DMS53 (cell line): ENCODE measurements at regions not wholly inside any gene's neighbourhood (a gene's known extent, or its start where the extent isn't known, plus 50 kb on each side); places are given as distances from the start of the nearest gene placed in this dataset.

ENCODE experiments used
- DNase-seq: peaks from one replicate; lab custom pipeline; 2025; lab: John Stamatoyannopoulos, UW

DNA sequence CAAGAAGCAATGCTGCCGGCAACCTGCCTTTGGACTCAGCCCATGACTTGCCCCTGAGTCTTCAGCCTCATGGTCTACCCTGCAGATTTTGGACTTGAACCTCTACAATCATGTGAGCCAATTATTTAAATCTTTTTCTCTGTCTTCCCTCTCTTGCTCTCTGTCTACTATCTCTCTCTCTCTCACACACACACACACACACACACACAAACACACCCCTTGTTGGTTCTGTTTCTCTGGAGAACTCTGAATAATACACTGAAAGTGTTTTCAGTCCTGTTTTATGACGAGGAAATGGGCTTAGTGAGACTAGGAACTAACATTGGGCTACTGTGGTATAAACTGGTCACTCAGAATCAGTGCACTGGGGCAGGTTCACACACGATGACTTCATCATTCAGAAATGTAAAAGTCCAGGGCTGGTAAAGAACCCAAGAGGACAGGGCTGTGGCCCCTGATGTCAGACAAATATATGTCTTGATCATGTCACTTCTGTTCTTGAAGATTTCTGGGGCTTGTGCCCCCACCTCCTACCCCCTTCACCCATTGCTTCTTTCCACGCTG, 266.1 kb upstream of the SIX2 start:
- DNase-seq, result peak; percentile 87

DNA sequence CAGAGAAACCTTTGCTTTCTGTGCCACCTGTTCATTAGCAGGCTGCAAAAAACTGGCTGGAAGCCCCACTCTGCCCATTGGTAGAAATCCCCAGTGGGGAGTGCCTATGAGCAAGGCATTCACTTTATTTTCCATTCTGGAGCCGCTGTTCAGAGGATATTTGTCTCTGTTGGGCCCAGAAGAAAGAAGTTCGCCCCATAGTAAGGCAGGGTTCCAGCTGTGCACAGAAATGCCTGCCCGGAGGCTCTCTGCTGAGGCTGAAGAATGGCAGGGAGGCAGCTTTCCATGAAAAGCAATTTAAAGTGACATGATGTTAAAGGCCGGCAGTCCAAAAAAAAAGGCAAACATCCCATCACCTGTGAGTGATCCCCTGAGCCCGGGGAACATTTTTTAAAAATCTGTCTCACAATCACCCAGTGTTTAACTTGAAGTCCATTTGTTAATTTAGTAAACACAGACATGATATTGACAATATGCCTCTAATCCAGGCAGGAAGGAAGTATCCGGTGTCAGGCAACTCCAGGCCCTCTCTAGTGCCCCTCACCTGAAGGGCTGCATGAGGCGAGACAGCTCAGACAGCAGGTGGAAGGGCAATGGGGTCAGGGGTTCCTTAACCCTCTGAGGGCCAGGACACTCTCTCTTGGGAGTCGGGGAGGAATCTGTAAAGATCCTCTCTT, 265.1 kb upstream of the SIX2 start:
- DNase-seq, result peak; percentile 97

DNA sequence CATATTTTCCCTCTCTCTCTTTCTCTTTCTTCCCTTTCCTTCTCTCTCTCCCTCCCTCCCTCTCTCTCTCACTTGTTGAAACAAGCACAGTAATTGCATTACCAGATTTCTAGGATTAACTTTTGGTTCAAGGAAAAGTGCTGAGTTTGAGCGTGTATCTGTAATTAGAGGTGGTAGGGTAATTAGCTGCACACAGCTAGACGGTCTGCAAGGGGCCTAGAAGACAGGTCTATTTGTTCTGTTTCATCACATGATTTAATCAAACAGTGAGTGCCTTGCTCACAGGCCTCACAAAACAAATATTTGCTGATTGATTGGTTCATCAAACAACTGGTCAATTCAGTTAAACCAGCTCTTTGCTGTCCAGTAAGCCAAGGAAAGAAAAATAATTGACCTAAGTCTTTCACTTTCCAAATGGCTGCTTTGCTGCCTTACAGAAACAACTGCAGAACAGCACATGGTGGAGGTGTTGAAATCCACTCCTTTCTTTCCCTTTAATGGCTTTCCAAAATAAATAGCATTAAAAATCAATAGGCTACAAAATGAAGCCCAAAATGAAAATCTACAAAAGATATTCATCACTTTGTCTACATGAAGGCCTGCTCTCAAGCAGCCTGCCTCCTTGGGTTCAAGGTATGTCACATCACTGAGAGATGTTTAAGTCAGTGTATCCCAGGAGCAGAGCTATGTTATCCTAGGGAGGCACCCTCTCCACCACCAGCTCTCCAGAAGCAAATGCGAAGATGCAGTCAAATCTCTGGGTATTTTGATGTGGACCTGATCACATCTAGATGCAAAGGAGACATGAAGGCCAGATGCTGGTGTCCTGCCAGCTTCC, 264.4 kb upstream of the SIX2 start:
- peak; percentile 92 for DNase-seq

DNA sequence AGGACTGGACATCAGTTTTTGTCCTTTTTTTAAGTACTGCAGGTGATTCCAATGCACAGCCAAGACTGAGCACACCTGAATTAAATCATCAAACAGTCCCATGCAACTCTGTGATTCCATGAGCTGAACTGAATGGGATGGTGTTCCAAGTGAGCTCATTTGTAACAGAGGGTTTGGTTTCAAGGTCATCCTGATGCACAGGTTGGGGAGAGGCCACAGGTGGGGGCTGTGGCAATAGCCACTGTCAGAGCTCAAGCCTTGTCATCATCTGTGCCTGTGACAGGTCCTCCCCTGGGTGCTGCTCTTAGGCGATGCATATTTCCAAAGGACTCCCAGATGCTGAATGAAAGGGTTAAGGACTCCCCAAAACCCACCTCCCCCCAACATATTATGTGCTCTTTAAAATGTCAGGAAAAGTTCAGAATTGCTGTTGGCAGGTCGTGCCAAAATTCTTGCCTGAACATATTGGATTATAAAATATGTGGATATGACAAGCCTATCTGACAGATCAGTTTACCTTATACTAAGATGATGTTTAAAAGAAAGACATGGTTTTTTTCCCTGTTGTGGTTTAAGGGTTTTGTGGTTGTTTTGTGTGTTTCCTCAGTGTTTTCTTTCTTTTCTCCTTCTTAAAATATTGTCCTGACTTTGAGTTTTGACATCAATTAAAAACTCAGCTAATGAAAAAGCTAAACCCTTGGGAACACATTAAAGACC, 263.5 kb upstream of the SIX2 start:
- peak; percentile 42 for DNase-seq

DNA sequence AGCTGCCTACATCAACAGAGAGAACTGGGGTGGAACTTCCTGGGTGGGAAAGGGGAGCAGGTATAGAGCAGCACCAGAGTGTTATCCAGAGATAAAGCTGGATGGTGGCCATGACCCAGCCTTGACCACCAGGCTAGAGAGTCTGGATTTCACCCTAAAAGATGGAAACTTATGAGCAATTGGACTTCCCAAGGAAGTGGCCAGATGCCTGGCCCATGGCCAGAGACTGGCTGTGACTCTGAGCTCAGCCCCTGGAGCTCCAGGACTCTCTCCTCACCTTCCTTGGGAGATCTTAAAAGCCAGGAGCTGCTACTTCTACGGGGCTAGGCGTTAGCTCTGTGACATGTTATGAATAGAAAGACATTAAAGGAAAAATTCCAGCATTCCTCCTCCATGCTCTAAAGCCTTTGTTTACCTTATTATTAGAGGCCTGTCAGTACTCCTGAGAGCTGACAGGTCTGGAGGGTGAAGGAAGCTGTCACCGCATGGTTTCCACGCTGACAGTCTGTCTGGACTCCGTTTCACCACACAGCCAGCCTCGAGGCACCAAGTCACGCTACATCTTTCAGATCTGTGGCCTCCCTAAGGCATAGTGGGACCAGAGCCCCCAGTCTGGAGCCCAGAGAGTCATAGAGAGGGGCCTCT, 260.0 kb upstream of the SIX2 start:
- DNase-seq, result peak; percentile 27

DNA sequence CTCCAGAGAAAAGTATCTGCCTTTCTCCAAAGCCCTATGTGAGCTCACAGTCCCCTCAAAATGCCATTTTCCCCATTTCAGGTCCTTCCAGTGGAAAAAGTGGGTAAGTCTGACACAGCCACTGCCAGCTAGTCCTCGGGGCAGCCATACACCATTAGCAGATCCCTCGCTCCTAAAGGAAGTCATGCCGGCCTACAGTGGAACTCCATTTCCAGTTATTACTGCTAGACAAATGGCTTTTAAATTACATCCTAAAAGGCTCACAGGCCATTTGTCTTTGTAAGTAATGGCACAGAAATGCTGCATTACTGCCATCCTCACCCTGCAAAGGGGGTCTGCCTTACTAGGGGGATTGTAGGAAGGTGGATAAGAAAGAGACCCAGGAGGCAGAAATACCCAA, 259.4 kb upstream of the SIX2 start:
- no peak for DNase-seq

DNA sequence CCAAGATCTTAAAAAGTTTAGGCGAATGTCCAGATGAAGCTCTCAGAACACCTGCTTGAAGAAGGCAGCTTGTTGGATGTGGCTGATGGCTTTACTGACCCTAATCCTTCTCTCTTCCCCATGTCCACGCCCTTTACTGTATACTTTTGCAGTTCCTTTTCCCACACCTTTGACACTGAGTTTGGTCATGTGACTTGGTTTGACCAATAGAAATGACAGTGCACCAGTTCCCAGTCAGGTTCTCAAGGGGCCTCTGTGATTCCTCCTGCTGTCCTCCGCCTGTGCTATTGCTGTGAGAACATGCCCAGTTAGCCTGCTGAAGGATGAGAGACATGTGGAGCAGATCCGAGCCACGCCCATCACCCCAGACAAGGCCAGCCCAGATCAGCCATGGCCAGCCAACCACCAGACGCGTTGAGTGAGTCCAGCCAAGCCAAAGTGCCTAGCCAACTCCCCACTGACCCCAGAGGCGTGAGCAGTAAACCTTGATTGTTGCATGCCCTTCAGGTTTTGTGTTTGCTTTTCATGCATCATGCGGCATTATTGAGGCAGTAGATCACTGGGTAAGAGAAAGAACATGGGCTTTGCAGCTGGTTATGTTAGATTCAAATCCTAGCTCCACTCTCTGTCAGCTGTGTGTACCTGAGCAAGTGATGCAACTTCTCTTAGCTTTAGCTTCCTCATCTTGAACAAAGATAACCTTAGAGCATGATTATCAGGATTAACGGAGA, 258.0 kb upstream of the SIX2 start:
- peak; percentile 86 for DNase-seq

DNA sequence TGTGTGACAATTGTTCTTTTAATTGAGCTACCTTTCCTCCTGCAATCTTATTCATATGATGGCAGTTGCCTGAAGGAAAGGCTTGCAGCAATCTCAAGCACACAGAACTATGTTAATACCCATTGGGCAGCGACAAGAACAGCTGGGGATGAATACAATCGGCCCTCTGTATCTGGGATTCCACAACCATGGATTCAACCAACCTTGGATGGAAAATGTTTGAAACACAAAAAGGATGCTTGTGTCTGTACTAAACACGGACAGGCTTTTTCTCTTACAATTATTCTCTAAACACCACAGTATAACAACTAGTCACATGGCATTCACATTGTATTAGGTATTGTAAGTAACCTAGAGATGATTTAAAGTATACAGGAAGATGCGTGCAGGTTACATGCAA, 256.1 kb upstream of the SIX2 start:
- no peak for DNase-seq

DNA sequence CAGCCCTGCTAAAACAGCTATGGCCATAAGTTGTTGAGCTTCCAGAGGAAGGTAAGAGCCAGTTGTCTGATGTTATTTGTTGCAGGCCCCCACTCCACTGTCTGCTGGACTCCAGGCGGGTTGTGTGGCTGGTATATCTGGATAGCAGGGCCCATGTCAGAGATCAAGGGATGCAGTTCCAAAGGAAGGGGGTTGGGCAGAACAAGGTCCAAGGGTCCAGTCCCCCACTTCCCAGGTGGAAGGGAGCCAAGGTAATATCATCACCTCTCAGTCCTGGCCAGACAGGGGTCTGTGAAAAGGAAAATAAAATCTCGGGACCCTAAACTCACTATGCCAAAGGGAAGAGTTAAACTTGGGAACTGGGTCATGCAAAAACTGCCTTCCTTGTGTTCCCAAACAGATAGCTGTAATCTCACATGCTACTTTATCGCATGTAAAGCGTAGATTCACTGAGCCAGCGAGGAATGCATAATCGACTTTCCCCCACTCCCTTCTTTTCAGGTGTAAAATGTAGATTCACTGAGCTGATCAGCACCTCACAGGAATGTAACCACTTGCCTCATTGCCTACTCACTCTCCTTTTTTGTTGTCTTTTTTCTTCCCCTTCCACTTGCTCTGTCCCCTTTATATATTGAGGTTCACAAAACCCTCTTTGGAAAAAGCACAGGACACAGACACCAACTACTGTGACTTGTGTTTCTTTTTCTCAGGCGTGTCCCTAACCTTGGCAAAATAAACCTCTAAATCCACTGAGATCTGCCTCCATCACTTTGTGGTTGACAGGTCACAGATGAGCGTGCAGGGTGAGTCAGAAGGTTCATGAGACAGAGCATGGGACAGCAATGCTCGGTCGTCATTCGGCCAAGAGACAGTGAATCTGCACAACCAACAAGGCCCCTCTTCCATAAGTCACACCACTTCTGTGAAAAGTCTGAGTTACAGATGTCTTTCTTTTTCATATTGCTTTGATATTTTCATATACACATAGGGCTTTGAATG, 255.3 kb upstream of the SIX2 start:
- DNase-seq, result peak; percentile 16

DNA sequence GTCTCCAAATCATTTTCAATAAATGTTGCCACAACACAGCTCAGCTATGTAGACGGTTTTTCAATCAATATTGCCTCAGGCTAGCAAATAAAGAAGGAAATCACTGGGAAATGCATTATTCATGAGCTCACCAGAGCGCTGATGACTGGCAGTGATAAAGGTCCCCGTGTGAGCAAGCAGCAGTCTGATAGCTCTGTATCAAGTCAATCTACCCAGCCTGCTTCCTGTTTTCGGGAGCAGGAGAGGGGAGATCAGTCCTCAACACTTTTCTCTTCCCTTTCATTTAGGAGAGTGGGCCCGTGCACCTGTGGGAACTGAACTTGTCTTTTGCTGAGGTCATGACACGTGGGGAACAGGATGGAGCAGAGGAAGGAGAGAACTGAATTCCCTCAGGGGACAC, 253.9 kb upstream of the SIX2 start:
- DNase-seq, result no peak

DNA sequence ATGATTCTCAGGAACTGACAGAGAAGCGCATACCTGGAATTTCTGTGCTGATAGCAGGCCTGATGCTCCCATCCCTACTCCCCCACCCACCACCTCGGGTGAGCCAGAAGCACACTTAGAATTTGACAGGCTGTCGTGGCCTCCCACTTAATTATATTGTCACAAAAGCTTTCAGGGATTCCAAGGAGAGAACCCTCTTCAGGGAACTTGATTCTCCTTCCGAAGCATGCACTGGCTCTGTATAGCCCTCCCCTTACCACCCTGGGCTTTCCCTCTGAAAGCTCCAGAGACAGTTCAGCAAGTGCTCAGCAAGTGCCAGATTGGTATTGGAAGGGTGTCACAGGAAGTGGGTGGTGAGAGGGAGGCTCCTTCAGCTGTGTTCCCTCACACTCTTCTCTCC, 252.5 kb upstream of the SIX2 start:
- DNase-seq, result no peak

DNA sequence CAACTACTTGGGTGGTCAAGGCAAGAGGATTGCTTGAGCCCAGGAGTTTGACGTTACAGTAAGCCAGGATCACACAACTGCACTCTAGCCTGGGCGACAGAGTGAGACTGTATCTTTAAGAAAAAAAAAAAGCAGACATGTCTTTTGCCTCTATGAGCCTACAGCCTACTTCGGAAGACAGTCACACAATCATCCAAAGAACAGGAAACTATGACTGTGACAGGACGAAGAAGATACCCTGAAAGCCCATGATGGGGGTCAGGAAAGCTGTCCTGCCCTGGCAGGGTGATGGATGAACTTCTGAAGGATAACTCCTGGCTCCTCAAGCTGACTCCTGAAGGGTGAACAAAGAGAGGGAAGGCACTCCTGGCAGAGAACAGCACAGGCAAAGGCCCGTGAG, 251.7 kb upstream of the SIX2 start:
- DNase-seq, result peak; percentile 20

DNA sequence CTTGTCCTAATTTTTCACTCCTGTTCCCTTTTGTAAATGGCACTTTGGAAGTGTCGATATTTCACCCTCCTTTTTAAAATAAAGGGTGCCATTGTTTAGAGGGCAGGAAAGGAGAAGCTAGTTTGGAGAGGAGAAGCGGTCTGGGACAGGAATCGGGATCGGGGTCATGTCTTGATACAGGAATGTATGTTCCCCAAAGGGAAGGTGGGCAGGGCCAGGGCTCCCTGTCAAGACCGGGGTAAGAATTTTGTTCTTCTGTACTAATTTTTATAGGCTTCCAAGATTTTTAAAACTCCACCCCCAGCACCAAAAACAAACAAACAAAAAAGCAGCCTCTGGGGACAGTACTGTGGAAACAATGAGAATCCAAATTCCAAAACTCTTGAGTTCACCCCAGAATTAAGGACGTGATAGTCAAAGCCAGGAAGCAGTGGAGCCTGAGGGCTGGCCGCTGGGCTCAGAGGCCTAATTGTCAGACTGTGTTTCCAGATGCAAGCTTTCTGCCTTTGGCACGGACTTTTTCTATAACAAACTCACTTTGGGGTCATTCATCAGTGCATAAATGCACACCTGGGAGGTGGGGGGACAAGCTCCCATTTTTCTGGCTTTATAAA, 250.4 kb upstream of the SIX2 start:
- peak; percentile 45 for DNase-seq

DNA sequence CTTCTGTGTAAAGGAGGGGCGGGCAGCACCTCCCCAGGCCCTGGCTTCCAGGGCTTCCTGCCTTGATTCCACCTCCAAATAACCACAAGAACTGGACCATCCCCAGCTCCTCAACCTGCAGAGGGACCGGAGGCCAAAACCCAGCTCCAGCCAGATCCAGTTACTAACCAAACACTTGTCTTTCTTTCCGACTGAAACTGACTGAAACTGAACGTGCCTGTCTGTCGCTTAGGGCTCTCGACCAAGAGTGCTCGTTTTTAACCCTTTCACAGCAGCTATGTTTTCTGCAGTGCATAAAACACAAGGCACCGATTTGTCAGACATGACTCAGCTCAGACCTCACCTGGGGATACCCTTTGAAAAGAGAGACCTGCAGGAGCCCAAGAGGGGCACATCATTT, 249.9 kb upstream of the SIX2 start:
- DNase-seq, result peak; percentile 99

DNA sequence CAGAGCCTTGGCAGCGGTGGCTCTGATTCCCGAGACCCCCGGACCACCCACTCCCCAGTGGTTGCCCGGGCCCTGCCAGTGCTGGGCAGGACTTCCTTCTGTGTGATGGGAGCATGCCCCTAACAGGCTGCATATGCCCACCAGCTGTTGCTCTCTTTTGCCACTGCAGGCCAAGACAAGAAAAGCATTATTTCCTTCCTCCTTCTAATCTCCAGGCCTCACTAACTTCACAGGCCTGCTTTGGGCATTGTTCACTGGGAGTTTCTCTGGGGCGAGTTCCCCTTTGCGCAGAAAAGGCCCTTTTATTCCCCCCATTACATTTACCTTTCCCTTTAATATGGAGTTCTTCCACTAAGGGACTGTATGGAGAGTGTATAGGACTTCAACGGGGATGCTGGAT, 249.1 kb upstream of the SIX2 start:
- peak; percentile 52 for DNase-seq

DNA sequence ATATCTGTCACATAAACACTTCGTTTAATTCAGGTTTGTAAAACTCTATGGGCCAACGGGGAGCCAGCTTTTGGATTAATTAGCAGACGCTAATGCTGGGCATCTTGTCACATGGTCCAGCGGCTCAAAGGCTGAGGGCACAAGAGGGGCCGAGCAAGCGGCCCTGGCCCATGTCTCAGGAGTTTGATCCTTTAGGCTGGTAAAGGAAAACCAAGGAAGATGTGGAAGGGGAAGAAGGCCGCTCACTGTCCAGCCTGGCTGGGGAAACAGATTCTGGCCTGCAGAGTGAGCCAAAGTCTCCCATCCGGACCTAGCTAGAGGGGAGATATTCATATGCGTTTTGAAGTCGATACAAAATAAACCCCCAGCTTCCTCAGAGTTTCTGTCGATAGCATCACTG, 248.6 kb upstream of the SIX2 start:
- DNase-seq, result peak; percentile 31

DNA sequence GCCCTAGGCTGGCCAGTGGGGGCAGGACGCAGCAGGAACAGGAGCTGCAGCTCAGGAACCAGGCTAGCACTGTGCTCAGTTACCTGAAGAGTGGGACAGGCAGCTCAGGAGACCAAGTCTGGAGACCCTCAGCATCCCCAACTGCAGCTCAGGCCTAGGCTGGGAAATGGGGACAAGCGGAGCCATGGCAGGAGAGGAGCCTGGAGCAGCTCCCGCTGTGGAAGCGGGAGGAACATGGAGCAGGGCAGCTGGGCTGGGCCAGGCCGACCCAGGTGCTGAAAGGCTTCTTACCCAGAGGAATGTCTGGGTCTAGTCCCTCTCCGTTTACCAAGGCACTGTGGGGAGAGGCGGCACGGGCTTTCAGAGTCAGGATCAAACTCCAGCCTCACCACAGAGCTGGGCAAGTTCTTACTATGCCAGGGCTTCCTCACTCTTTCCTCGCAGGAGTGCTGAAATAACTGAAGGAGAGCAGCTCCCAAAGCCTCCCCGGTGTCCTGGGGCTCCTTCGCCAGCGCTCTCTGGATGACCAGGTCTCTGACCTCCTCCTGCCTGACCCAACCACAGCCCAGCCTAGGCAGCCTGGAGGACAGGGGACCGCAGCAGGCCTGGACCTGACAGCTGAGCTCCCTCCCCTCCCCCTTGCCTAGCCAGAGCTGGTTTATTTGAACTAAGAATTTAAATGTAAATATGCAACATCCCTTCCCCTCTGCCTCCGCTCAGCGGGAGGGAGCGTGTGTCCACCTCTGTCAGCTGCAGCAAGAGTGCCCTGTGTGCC, 247.8 kb upstream of the SIX2 start:
- peak; percentile 93 for DNase-seq

DNA sequence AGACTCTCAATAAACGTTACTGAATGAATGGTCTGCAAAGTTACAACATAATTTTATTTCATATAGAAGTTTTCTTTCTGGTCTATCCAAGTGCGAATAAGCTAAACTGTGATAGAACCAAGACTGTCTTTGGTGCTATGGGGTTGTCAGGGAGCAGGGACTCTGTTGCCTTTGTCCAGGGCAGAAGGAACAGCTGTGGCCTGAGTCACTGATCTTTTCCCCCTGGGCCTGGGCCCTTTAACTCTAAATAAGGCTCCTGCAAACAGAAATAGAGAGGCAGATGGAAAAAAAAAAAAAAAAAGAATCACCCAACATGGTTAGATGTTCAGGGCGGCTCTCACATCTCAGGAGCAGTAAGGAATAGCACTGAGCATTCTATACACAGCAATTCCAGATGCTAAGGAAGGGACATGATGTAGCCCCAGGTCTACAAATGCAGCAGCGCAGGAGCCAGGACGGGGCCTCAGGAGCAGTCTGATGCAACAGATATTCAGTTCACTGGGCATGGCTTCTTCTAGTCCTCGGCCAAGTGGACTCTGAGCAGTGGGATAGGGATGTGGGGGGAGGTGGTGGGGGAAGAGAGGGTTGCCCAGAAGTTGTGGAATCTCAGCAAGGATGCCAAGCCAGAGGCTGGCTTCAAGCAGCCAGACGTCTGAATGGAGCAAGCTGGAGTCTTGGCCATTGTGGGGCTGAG, 247.1 kb upstream of the SIX2 start:
- peak; percentile 71 for DNase-seq
